Peyer's patch (tissue), 4 donors: ENCODE measurements at regions not wholly inside any gene's neighbourhood (a gene's known extent, or its start where the extent isn't known, plus 50 kb on each side); places are given as distances from the start of the nearest gene placed in this dataset.

ENCODE experiments used
- POLR2A ChIP-seq, 2 donors: fragments of 450-650 bp; IDR thresholded peaks; one replicate each; pipeline ENCODE4 v1.5.1; 2017; ENCODE audit warnings: antibody characterized with exemption in 2 of 2, mild to moderate bottlenecking in 2 of 2, moderate library complexity in 2 of 2
- TF ChIP-seq, protein P1 (sequence below), 6 experiments: fragments of 450-650 bp in 4 of 6; fragments of 200-600 bp in 2 of 6; sonication (generic) in 1 of 6; IDR thresholded peaks; one replicate each; pipeline ENCODE4 v1.5.1; 2017 to 2019; ENCODE audit warnings: antibody characterized with exemption in 6 of 6, mild to moderate bottlenecking in 3 of 6, moderate library complexity in 1 of 6

DNA sequence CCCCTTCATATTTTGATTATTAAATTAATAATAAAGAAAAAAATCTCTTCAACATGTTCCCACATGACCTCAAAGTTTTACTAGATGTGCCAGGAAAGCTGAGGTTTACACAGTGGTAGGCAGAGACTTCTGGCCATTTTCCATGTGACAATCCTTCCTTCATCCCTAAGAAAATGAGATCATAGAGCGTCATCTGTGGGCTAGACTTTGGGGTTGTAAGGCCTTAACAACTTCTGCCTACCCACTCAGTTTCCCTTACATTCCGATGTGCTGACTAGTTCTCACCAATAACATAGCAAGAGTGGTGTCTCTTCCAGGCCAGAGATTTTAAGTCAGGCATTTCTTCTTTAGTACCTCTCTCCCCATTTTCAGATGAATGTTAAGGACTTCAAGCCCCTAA, 171.1 kb upstream of the PHF14 start:
- TF ChIP-seq POLR2A (IDR thresholded peaks at IDR 0.05) = no peak
- TF ChIP-seq, protein P1, sequence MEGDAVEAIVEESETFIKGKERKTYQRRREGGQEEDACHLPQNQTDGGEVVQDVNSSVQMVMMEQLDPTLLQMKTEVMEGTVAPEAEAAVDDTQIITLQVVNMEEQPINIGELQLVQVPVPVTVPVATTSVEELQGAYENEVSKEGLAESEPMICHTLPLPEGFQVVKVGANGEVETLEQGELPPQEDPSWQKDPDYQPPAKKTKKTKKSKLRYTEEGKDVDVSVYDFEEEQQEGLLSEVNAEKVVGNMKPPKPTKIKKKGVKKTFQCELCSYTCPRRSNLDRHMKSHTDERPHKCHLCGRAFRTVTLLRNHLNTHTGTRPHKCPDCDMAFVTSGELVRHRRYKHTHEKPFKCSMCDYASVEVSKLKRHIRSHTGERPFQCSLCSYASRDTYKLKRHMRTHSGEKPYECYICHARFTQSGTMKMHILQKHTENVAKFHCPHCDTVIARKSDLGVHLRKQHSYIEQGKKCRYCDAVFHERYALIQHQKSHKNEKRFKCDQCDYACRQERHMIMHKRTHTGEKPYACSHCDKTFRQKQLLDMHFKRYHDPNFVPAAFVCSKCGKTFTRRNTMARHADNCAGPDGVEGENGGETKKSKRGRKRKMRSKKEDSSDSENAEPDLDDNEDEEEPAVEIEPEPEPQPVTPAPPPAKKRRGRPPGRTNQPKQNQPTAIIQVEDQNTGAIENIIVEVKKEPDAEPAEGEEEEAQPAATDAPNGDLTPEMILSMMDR (IDR thresholded peaks at IDR 0.05) = no peak
